Natural killer cell (primary cell): ENCODE measurements at regions not wholly inside any gene's neighbourhood (a gene's known extent, or its start where the extent isn't known, plus 50 kb on each side); places are given as distances from the start of the nearest gene placed in this dataset.
"Not testable (repeated sequence)": the region's sequence is repeated elsewhere in the genome, so short reads cannot be mapped to it uniquely, and the experiment has no call there.

Experiments
- ATAC-seq, 3 donors: fragments of 150-1000 bp in 2 of 3; fragments of 200-7000 bp in 1 of 3; cut with Tn5 transposase; 1 replicate in 1 of 3; 2 replicates in 2 of 3; pipeline ENCODE4 v1.10.0; 2021; ENCODE audit warnings: mild to moderate bottlenecking in 2 of 3, moderate library complexity in 2 of 3
- DNase-seq, 2 donors: peaks; one replicate each; pipeline versions ENCODE4 v3.0.0 to v3.0.0-alpha.2; 2013 to 2021; ENCODE audit warnings: mixed read lengths in 1 of 2
- H3K27ac ChIP-seq: one replicate; pipeline ENCODE4 v1.5.1; 2013; ENCODE audit warnings: mild to moderate bottlenecking, low read length
- H3K27me3 ChIP-seq: one replicate; pipeline ENCODE4 v1.6.1; 2013; ENCODE audit warnings: low read length; ENCODE audit not compliant: control insufficient read depth, insufficient read depth
- H3K36me3 ChIP-seq: one replicate; pipeline ENCODE4 v1.6.1; 2013; ENCODE audit warnings: low read length; ENCODE audit not compliant: control insufficient read depth, insufficient read depth
- H3K4me1 ChIP-seq: one replicate; pipeline ENCODE4 v1.6.1; 2013; ENCODE audit warnings: low read length; ENCODE audit not compliant: control insufficient read depth, insufficient read depth
- H3K4me3 ChIP-seq: one replicate; pipeline ENCODE4 v1.5.1; 2013; ENCODE audit warnings: low read length
- H3K9me3 ChIP-seq: one replicate; pipeline ENCODE4 v1.6.1; 2013; ENCODE audit warnings: low read length; ENCODE audit not compliant: control insufficient read depth, insufficient read depth
- H3K27ac Mint-ChIP-seq, 2 donors: one replicate each; pipeline ENCODE4 v1.8.0; 2022; ENCODE audit warnings: mild to moderate bottlenecking in 2 of 2, mixed read lengths in 2 of 2, moderate library complexity in 1 of 2
- H3K27me3 Mint-ChIP-seq, 2 donors: one replicate each; pipeline ENCODE4 v1.8.0; 2022; ENCODE audit warnings: low read depth in 2 of 2, mixed read lengths in 2 of 2
- H3K36me3 Mint-ChIP-seq: one replicate; pipeline ENCODE4 v1.8.0; 2022; ENCODE audit warnings: mixed read lengths
- H3K4me1 Mint-ChIP-seq, 2 donors: one replicate each; pipeline ENCODE4 v1.8.0; 2022; ENCODE audit warnings: mixed read lengths in 2 of 2
- H3K4me3 Mint-ChIP-seq: one replicate; pipeline ENCODE4 v1.8.0; 2022; ENCODE audit warnings: mild to moderate bottlenecking, moderate library complexity, mixed read lengths
- H3K9me3 Mint-ChIP-seq, 2 donors: one replicate each; pipeline ENCODE4 v1.8.0; 2022; ENCODE audit warnings: mixed read lengths in 2 of 2
- CTCF ChIP-seq: fragments of 200-600 bp; IDR thresholded peaks from one replicate; pipeline ENCODE4 v1.8.0; 2022; ENCODE audit warnings: antibody characterized with exemption
- WGBS: methylation state at CpG from one replicate; pipeline ENCODE4 v1.1.7; 2013; ENCODE audit warnings: missing lambda C conversion rate; ENCODE audit not compliant: insufficient coverage; 5-methylcytosine and 5-hydroxymethylcytosine counted together
- intact Hi-C: fragments of 100-400 bp; cut with micrococcal nuclease; formaldehyde crosslinking; loops from one replicate; pipeline ENCODE4 v1.14.2; 2022

- Mint-ChIP-seq H3K4me3 (no peak overlapping the region), H3K9me3 (peaks cover 11 to 14% of the 10 kb centered on the region in 2 donors), H3K27me3 (no peaks in the 10 kb centered on the region), H3K36me3 (no peaks in the 10 kb centered on the region), H3K4me1 (no peaks in the 10 kb centered on the region), H3K27ac (no peak overlapping the region)
- no peak for ATAC-seq
- 71% methylated on average over 4 of the region's 4 CpGs for WGBS
- Histone ChIP-seq H3K9me3 (no peaks in the 10 kb centered on the region), H3K27ac (no peak overlapping the region), H3K4me1 (no peaks in the 10 kb centered on the region), H3K36me3 (no peaks in the 10 kb centered on the region), H3K4me3 (no peak overlapping the region), H3K27me3 (no peaks in the 10 kb centered on the region)
- intact Hi-C loops = no loop called here
- no peak for TF ChIP-seq CTCF
- DNase-seq = no peak
Measured at GRCh38 chr2:124986136-124986535, 961.0 kb downstream of the CNTNAP5 start.

- ATAC-seq, H3K4me1 ChIP-seq, H3K27me3 ChIP-seq, H3K4me3 Mint-ChIP-seq, intact Hi-C loops, H3K27me3 Mint-ChIP-seq, H3K36me3 Mint-ChIP-seq, H3K27ac Mint-ChIP-seq, H3K4me1 Mint-ChIP-seq, DNase-seq, H3K27ac ChIP-seq, H3K36me3 ChIP-seq, H3K4me3 ChIP-seq, H3K9me3 ChIP-seq: not testable (repeated sequence)
- peaks cover 9 to 13% of the 10 kb centered on the region in 2 donors for H3K9me3 Mint-ChIP-seq
- 92% methylated on average over 11 of the region's 11 CpGs for WGBS
Measured at GRCh38 chr2:124986870-124987269, 961.8 kb downstream of the CNTNAP5 start.

- H3K4me1 Mint-ChIP-seq, intact Hi-C loops, H3K4me1 ChIP-seq, H3K27ac Mint-ChIP-seq, H3K4me3 ChIP-seq, DNase-seq, H3K27me3 Mint-ChIP-seq, ATAC-seq, H3K27me3 ChIP-seq, H3K9me3 ChIP-seq, H3K36me3 ChIP-seq, H3K27ac ChIP-seq, H3K36me3 Mint-ChIP-seq, H3K4me3 Mint-ChIP-seq: not testable (repeated sequence)
- H3K9me3 Mint-ChIP-seq = peaks cover 9 to 12% of the 10 kb centered on the region in 2 donors
- WGBS = 94% methylated on average over 28 of the region's 28 CpGs
Measured at GRCh38 chr2:124987436-124987835, 962.3 kb downstream of the CNTNAP5 start.

GRCh38 chr2:124988111-124988510 is 963.0 kb downstream of the CNTNAP5 start:
- no peak overlapping the region for H3K27ac ChIP-seq
- intact Hi-C loops = no loop called here
- H3K9me3 ChIP-seq = no peaks in the 10 kb centered on the region
- Mint-ChIP-seq H3K27ac (no peak overlapping the region), H3K9me3 (peaks cover 9 to 15% of the 10 kb centered on the region in 2 donors), H3K4me1 (no peaks in the 10 kb centered on the region), H3K27me3 (no peaks in the 10 kb centered on the region), H3K4me3 (no peak overlapping the region), H3K36me3 (no peaks in the 10 kb centered on the region)
- no peaks in the 10 kb centered on the region for H3K4me1 ChIP-seq
- no peaks in the 10 kb centered on the region for H3K27me3 ChIP-seq
- no peak for ATAC-seq
- no peak for DNase-seq
- TF ChIP-seq CTCF = no peak
- no peaks in the 10 kb centered on the region for H3K36me3 ChIP-seq
- 88% methylated on average over 2 of the region's 2 CpGs for WGBS
- H3K4me3 ChIP-seq = no peak overlapping the region

GRCh38 chr2:124988794-124989193 is 963.7 kb downstream of the CNTNAP5 start:
- no peak overlapping the region for H3K27ac Mint-ChIP-seq
- H3K36me3 Mint-ChIP-seq = no peaks in the 10 kb centered on the region

More at GRCh38 chr2:124988794-124989193, 963.7 kb downstream of the CNTNAP5 start:
- Mint-ChIP-seq H3K4me3 (no peak overlapping the region), H3K4me1 (no peaks in the 10 kb centered on the region), H3K27me3 (no peaks in the 10 kb centered on the region), H3K9me3 (peaks cover 9 to 15% of the 10 kb centered on the region in 2 donors)
- WGBS = 86% methylated on average over 2 of the region's 3 CpGs
- Histone ChIP-seq H3K27me3 (no peaks in the 10 kb centered on the region), H3K4me3 (no peak overlapping the region), H3K9me3 (no peaks in the 10 kb centered on the region), H3K27ac (no peak overlapping the region), H3K36me3 (no peaks in the 10 kb centered on the region), H3K4me1 (no peaks in the 10 kb centered on the region)
- no peak for TF ChIP-seq CTCF
- DNase-seq (no peak), ATAC-seq (no peak)
- intact Hi-C loops = no loop called here
